Erythroblast (primary cell): ENCODE measurements at regions not wholly inside any gene's neighbourhood (a gene's known extent, or its start where the extent isn't known, plus 50 kb on each side); places are given as distances from the start of the nearest gene placed in this dataset.

ENCODE experiments used
- GATA1 ChIP-seq: IDR thresholded peaks from 2 replicates; pipeline ENCODE4 v1.6.1; 2011; ENCODE audit warnings: low read depth, mild to moderate bottlenecking, control low read depth, low read length, moderate library complexity
- POLR2A ChIP-seq: IDR thresholded peaks from 2 replicates; pipeline ENCODE4 v1.6.1; 2011; ENCODE audit warnings: mild to moderate bottlenecking, low read length

GRCh38 chr19:30165228-30165813 is 206.9 kb upstream of the ZNF536 start:
- no peak for TF ChIP-seq POLR2A
- TF ChIP-seq GATA1, result no peak
